Tibial nerve (tissue), 4 donors: ENCODE measurements at regions not wholly inside any gene's neighbourhood (a gene's known extent, or its start where the extent isn't known, plus 50 kb on each side); places are given as distances from the start of the nearest gene placed in this dataset.

Source experiments
- DNase-seq, 2 donors: peaks; one replicate each; pipeline ENCODE4 v3.0.0-alpha.2; 2019; ENCODE audit warnings: low spot score in 2 of 2
- H3K27ac ChIP-seq, 4 donors: fragments of 200-600 bp; sonication (generic) in 3 of 4; one replicate each; pipeline ENCODE4 v1.5.1; 2017 to 2019; ENCODE audit warnings: mild to moderate bottlenecking in 1 of 4
- H3K27me3 ChIP-seq, 2 donors: fragments of 200-600 bp; sonication (generic) in 1 of 2; one replicate each; pipeline versions ENCODE4 v1.5.1 to v1.6.0; 2017 to 2019
- H3K36me3 ChIP-seq, 3 donors: fragments of 200-600 bp; sonication (generic); one replicate each; pipeline ENCODE4 v1.5.1; 2018 to 2019
- H3K4me1 ChIP-seq, 4 donors: fragments of 200-600 bp; sonication (generic) in 3 of 4; one replicate each; pipeline ENCODE4 v1.5.1; 2017 to 2019
- H3K4me3 ChIP-seq, 4 donors: fragments of 200-600 bp; sonication (generic) in 3 of 4; one replicate each; pipeline ENCODE4 v1.5.1; 2017 to 2019; ENCODE audit warnings: mild to moderate bottlenecking in 1 of 4, moderate library complexity in 1 of 4
- H3K9me3 ChIP-seq, 4 donors: fragments of 200-600 bp; sonication (generic) in 3 of 4; one replicate each; pipeline ENCODE4 v1.5.1; 2017 to 2019
- CTCF ChIP-seq, 5 experiments: fragments of 200-600 bp in 3 of 5; fragments of 450-650 bp in 2 of 5; sonication (generic) in 3 of 5; IDR thresholded peaks; one replicate each; pipeline ENCODE4 v1.5.1; 2016 to 2019; ENCODE audit warnings: antibody characterized with exemption in 5 of 5, mild to moderate bottlenecking in 3 of 5, moderate library complexity in 2 of 5
- EP300 ChIP-seq, 2 donors: sonication (generic); formaldehyde crosslinking; IDR thresholded peaks; one replicate each; pipeline ENCODE4 v1.6.1; 2017; ENCODE audit warnings: antibody characterized with exemption in 2 of 2, mild to moderate bottlenecking in 1 of 2
- POLR2A ChIP-seq, 2 donors: fragments of 450-650 bp; IDR thresholded peaks; one replicate each; pipeline ENCODE4 v1.6.1; 2017; ENCODE audit warnings: antibody characterized with exemption in 2 of 2, mild to moderate bottlenecking in 2 of 2, moderate library complexity in 2 of 2
- WGBS, 2 donors: methylation state at CpG; one replicate each; pipeline ENCODE4 v1.1.5; 2018; 5-methylcytosine and 5-hydroxymethylcytosine counted together

- no peak for DNase-seq
- no peaks in the 10 kb centered on the region for H3K4me1 ChIP-seq
- H3K36me3 ChIP-seq, result no peaks in the 10 kb centered on the region
- H3K27ac ChIP-seq, result no peak overlapping the region
- H3K4me3 ChIP-seq, result no peak overlapping the region
- TF ChIP-seq CTCF (IDR thresholded peaks at IDR 0.05), result no peak
- no peak for TF ChIP-seq POLR2A (IDR thresholded peaks at IDR 0.05)
- no peak for TF ChIP-seq EP300 (IDR thresholded peaks at IDR 0.05)
- WGBS, 2 donors, result 89 to 94% methylated on average over 26 of the region's 26 CpGs
- H3K9me3 ChIP-seq, result peaks cover 0 to 13% (median 0%) of the 10 kb centered on the region in 4 donors
- H3K27me3 ChIP-seq, result no peaks in the 10 kb centered on the region
Measured at GRCh38 chr14:101246894-101247841, 314.1 kb upstream of the DIO3 start.

- DNase-seq, result no peak
- no peak overlapping the region for H3K4me3 ChIP-seq
- TF ChIP-seq EP300 (IDR thresholded peaks at IDR 0.05) (no peak), CTCF (IDR thresholded peaks at IDR 0.05) (no peak), POLR2A (IDR thresholded peaks at IDR 0.05) (no peak)
- 90 to 91% methylated on average over 16 to 17 of the region's 17 CpGs for WGBS, 2 donors
- H3K9me3 ChIP-seq, result peaks cover 0 to 10% (median 0%) of the 10 kb centered on the region in 4 donors
- H3K27me3 ChIP-seq, result no peaks in the 10 kb centered on the region
- H3K36me3 ChIP-seq, result no peaks in the 10 kb centered on the region
- no peak overlapping the region for H3K27ac ChIP-seq
- H3K4me1 ChIP-seq, result no peaks in the 10 kb centered on the region
Measured at GRCh38 chr14:101247842-101248725, 313.2 kb upstream of the DIO3 start.

- TF ChIP-seq CTCF (IDR thresholded peaks at IDR 0.05) (no peak), POLR2A (IDR thresholded peaks at IDR 0.05) (no peak), EP300 (IDR thresholded peaks at IDR 0.05) (no peak)
- no peak for DNase-seq
- H3K27me3 ChIP-seq, result no peaks in the 10 kb centered on the region
- H3K4me1 ChIP-seq, result no peaks in the 10 kb centered on the region
- peaks cover 0 to 8% (median 0%) of the 10 kb centered on the region in 4 donors for H3K9me3 ChIP-seq
- 86 to 88% methylated on average over 11 to 18 of the region's 18 CpGs for WGBS, 2 donors
- H3K36me3 ChIP-seq, result no peaks in the 10 kb centered on the region
- no peak overlapping the region for H3K27ac ChIP-seq
- no peak overlapping the region for H3K4me3 ChIP-seq
Measured at GRCh38 chr14:101248840-101249675, 312.2 kb upstream of the DIO3 start.

GRCh38 chr14:101249676-101250036, 311.6 kb upstream of the DIO3 start:
- Histone ChIP-seq H3K27ac (no peak overlapping the region), H3K36me3 (no peaks in the 10 kb centered on the region), H3K4me1 (no peaks in the 10 kb centered on the region), H3K4me3 (no peak overlapping the region), H3K27me3 (no peaks in the 10 kb centered on the region), H3K9me3 (peaks cover 0 to 8% (median 0%) of the 10 kb centered on the region in 4 donors)
- WGBS, 2 donors, result 87 to 88% methylated on average over 8 of the region's 8 CpGs
- TF ChIP-seq CTCF (IDR thresholded peaks at IDR 0.05), result no peak
- TF ChIP-seq EP300 (IDR thresholded peaks at IDR 0.05), result no peak
- no peak for TF ChIP-seq POLR2A (IDR thresholded peaks at IDR 0.05)
- no peak for DNase-seq
